ENCODE measurements at regions not wholly inside any gene's neighbourhood (a gene's known extent, or its start where the extent isn't known, plus 50 kb on each side); places are given as distances from the start of the nearest gene placed in this dataset.

- no peak overlapping the region for H3K27ac ChIP-seq (ENCODE audit: low read depth, low read length)
- TF ChIP-seq EZH2phosphoT487 (IDR thresholded peaks at IDR 0.05; ENCODE audit: borderline replicate concordance, low read length) (no peak), CTCF (IDR thresholded peaks at IDR 0.05; ENCODE audit: low read depth, low read length, poor library complexity, severe bottlenecking) (no peak)
- no peaks in the 10 kb centered on the region for H3K36me3 ChIP-seq (ENCODE audit: control insufficient read depth, low read length)
- peaks cover 12% of the 10 kb centered on the region for H3K79me2 ChIP-seq (ENCODE audit: control insufficient read depth, low read length)
- H3K9me3 ChIP-seq (ENCODE audit: control insufficient read depth, insufficient read depth, low read length), result no peaks in the 10 kb centered on the region
- H3K4me2 ChIP-seq (ENCODE audit: low read length), result no peak overlapping the region
- H3K27me3 ChIP-seq (ENCODE audit: control insufficient read depth, low read length), result peaks cover 15% of the 10 kb centered on the region
- H3K9me2 ChIP-seq (replicated peaks; ENCODE audit: control insufficient read depth, low read length), result no peaks in the 10 kb centered on the region
- no peak overlapping the region for H3K4me3 ChIP-seq (ENCODE audit: low read length)
- peaks cover 4% of the 10 kb centered on the region for H4K20me1 ChIP-seq (ENCODE audit: control insufficient read depth, insufficient read depth, low read depth, low read length)
- peaks cover 11% of the 10 kb centered on the region for H3F3A ChIP-seq (ENCODE audit: control insufficient read depth, insufficient read depth)
- H3K4me1 ChIP-seq (ENCODE audit: control insufficient read depth, low read length), result peaks cover 17% of the 10 kb centered on the region
Measured at GRCh38 chr16:85562093-85562786, 50.9 kb upstream of the GSE1 start.

GRCh38 chr16:85563034-85563433 lies 50.1 kb upstream of the GSE1 start:
- no peak overlapping the region for H3K4me2 ChIP-seq (ENCODE audit: low read length)
- TF ChIP-seq EZH2phosphoT487 (IDR thresholded peaks at IDR 0.05; ENCODE audit: borderline replicate concordance, low read length) (no peak), CTCF (IDR thresholded peaks at IDR 0.05; ENCODE audit: low read depth, low read length, poor library complexity, severe bottlenecking) (no peak)
- H3K36me3 ChIP-seq (ENCODE audit: control insufficient read depth, low read length), result no peaks in the 10 kb centered on the region
- H4K20me1 ChIP-seq (ENCODE audit: control insufficient read depth, insufficient read depth, low read depth, low read length), result peaks cover under 1% of the 10 kb centered on the region
- peaks cover 9% of the 10 kb centered on the region for H3K79me2 ChIP-seq (ENCODE audit: control insufficient read depth, low read length)
- no peaks in the 10 kb centered on the region for H3K9me2 ChIP-seq (replicated peaks; ENCODE audit: control insufficient read depth, low read length)
- no peaks in the 10 kb centered on the region for H3K9me3 ChIP-seq (ENCODE audit: control insufficient read depth, insufficient read depth, low read length)
- peaks cover 7% of the 10 kb centered on the region for H3K27me3 ChIP-seq (ENCODE audit: control insufficient read depth, low read length)
- peaks cover 3% of the 10 kb centered on the region for H3F3A ChIP-seq (ENCODE audit: control insufficient read depth, insufficient read depth)
- H3K4me1 ChIP-seq (ENCODE audit: control insufficient read depth, low read length), result peaks cover 11% of the 10 kb centered on the region
- no peak overlapping the region for H3K27ac ChIP-seq (ENCODE audit: low read depth, low read length)
- H3K4me3 ChIP-seq (ENCODE audit: low read length), result no peak overlapping the region
